H9 (cell line): ENCODE measurements at regions not wholly inside any gene's neighbourhood (a gene's known extent, or its start where the extent isn't known, plus 50 kb on each side); places are given as distances from the start of the nearest gene placed in this dataset.

ENCODE experiments used
- DNase-seq: peaks from one replicate; pipeline ENCODE4 v3.0.0-alpha.2; 2017
- H2AFZ ChIP-seq: one replicate; pipeline ENCODE4 v1.6.1; 2013; ENCODE audit warnings: mild to moderate bottlenecking, low read length, control low read depth, moderate library complexity
- H2AK5ac ChIP-seq: 2 replicates; pipeline ENCODE4 v1.6.1; 2013; ENCODE audit warnings: low read length, control low read depth, mixed read lengths; ENCODE audit not compliant: insufficient read length
- H2BK120ac ChIP-seq: one replicate; pipeline ENCODE4 v1.6.1; 2013; ENCODE audit warnings: low read depth, mild to moderate bottlenecking, low read length, control low read depth, inconsistent platforms; ENCODE audit not compliant: poor library complexity, severe bottlenecking
- H2BK12ac ChIP-seq: 2 replicates; pipeline ENCODE4 v1.6.1; 2013; ENCODE audit warnings: low read length, control low read depth, mixed read lengths, low read depth; ENCODE audit not compliant: insufficient read length
- H2BK15ac ChIP-seq: 2 replicates; pipeline ENCODE4 v1.6.1; 2013; ENCODE audit warnings: low read depth, low read length, control low read depth
- H2BK20ac ChIP-seq: one replicate; pipeline ENCODE4 v1.6.1; 2013; ENCODE audit warnings: low read depth, mild to moderate bottlenecking, low read length, control low read depth, inconsistent platforms; ENCODE audit not compliant: poor library complexity, severe bottlenecking
- H2BK5ac ChIP-seq: 2 replicates; pipeline ENCODE4 v1.6.1; 2013; ENCODE audit warnings: low read length, control low read depth, mixed read lengths; ENCODE audit not compliant: insufficient read length
- H3K14ac ChIP-seq: 2 replicates; pipeline ENCODE4 v1.6.1; 2013; ENCODE audit warnings: low read length, control low read depth; ENCODE audit not compliant: insufficient read depth
- H3K18ac ChIP-seq: 2 replicates; pipeline ENCODE4 v1.6.1; 2013; ENCODE audit warnings: low read depth, mild to moderate bottlenecking, mixed read lengths, low read length, control low read depth; ENCODE audit not compliant: insufficient read length
- H3K23ac ChIP-seq: 2 replicates; pipeline ENCODE4 v1.6.1; 2013; ENCODE audit warnings: low read length, control low read depth, mixed read lengths, low read depth; ENCODE audit not compliant: insufficient read length
- H3K23me2 ChIP-seq: 2 replicates; pipeline ENCODE4 v1.6.1; 2013; ENCODE audit warnings: low read depth, mild to moderate bottlenecking, mixed read lengths, low read length, control low read depth; ENCODE audit not compliant: insufficient read length, poor library complexity, severe bottlenecking
- H3K27ac ChIP-seq: 2 replicates; pipeline ENCODE4 v1.5.1; 2013; ENCODE audit warnings: low read length, control low read depth, mixed read lengths, low read depth; ENCODE audit not compliant: insufficient read length
- H3K27me3 ChIP-seq: 2 replicates; pipeline ENCODE4 v1.6.1; 2013; ENCODE audit warnings: low read length, control low read depth, inconsistent platforms; ENCODE audit not compliant: insufficient read depth
- H3K4ac ChIP-seq: 2 replicates; pipeline ENCODE4 v1.6.1; 2013; ENCODE audit warnings: low read depth, mild to moderate bottlenecking, control low read depth, inconsistent platforms, low read length, moderate library complexity
- H3K4me1 ChIP-seq: 2 replicates; pipeline ENCODE4 v1.6.1; 2013; ENCODE audit warnings: low read length, control low read depth, inconsistent platforms; ENCODE audit not compliant: insufficient read depth
- H3K4me2 ChIP-seq: 2 replicates; pipeline ENCODE4 v1.6.1; 2013; ENCODE audit warnings: low read length, control low read depth, mixed read lengths; ENCODE audit not compliant: insufficient read length, insufficient read depth
- H3K56ac ChIP-seq: 2 replicates; pipeline ENCODE4 v1.6.1; 2013; ENCODE audit warnings: low read depth, mild to moderate bottlenecking, mixed read lengths, low read length, control low read depth; ENCODE audit not compliant: insufficient read length
- H3K79me1 ChIP-seq: 2 replicates; pipeline ENCODE4 v1.6.1; 2013; ENCODE audit warnings: low read depth, mild to moderate bottlenecking, moderate library complexity, low read length, control low read depth, inconsistent platforms; ENCODE audit not compliant: insufficient read depth, poor library complexity, severe bottlenecking
- H3K79me2 ChIP-seq: 2 replicates; pipeline ENCODE4 v1.6.1; 2013; ENCODE audit warnings: low read length, control low read depth, inconsistent platforms; ENCODE audit not compliant: insufficient read depth
- H3K9ac ChIP-seq: 2 replicates; pipeline ENCODE4 v1.6.1; 2013; ENCODE audit warnings: low read length, control low read depth, mixed read lengths; ENCODE audit not compliant: insufficient read length; ENCODE audit errors: extremely low read depth
- H3K9me3 ChIP-seq: one replicate; pipeline ENCODE4 v1.6.1; 2013; ENCODE audit warnings: low read depth, low read length, inconsistent platforms; ENCODE audit not compliant: control insufficient read depth
- H3T11ph ChIP-seq: one replicate; pipeline ENCODE4 v1.6.1; 2013; ENCODE audit warnings: mild to moderate bottlenecking, low read length, control low read depth, inconsistent platforms
- H4K20me1 ChIP-seq: one replicate; pipeline ENCODE4 v1.6.1; 2013; ENCODE audit not compliant: control insufficient read depth, insufficient read length, insufficient read depth
- H4K5ac ChIP-seq: 2 replicates; pipeline ENCODE4 v1.6.1; 2013; ENCODE audit warnings: low read depth, mild to moderate bottlenecking, mixed read lengths, low read length, control low read depth; ENCODE audit not compliant: insufficient read length
- H4K8ac ChIP-seq: replicated peaks from 2 replicates; pipeline ENCODE4 v1.6.1; 2013; ENCODE audit warnings: low read length, control low read depth, mixed read lengths, low read depth; ENCODE audit not compliant: insufficient read length
- H4K91ac ChIP-seq: 2 replicates; pipeline ENCODE4 v1.6.1; 2013; ENCODE audit warnings: low read depth, mild to moderate bottlenecking, moderate library complexity, mixed read lengths, low read length, control low read depth; ENCODE audit not compliant: insufficient read length
- H3K27ac Mint-ChIP-seq, 3 experiments: 2 replicates in 2 of 3; 3 replicates in 1 of 3; pipeline ENCODE4 v1.8.0; 2020 to 2021; ENCODE audit warnings: mixed read lengths in 3 of 3, mild to moderate bottlenecking in 1 of 3, moderate library complexity in 1 of 3
- H3K27me3 Mint-ChIP-seq: 2 replicates; pipeline ENCODE4 v1.8.0; 2021; ENCODE audit warnings: low read depth, mild to moderate bottlenecking, moderate library complexity, mixed read lengths
- H3K36me3 Mint-ChIP-seq, 3 experiments: 2 replicates in 2 of 3; 3 replicates in 1 of 3; pipeline ENCODE4 v1.8.0; 2020 to 2021; ENCODE audit warnings: low read depth in 3 of 3, mixed read lengths in 3 of 3; ENCODE audit not compliant: insufficient read depth in 1 of 3
- H3K4me1 Mint-ChIP-seq, 2 experiments: 2 replicates each; pipeline ENCODE4 v1.8.0; 2020; ENCODE audit warnings: mixed read lengths in 2 of 2
- H3K4me3 Mint-ChIP-seq, 2 experiments: 2 replicates in 1 of 2; 3 replicates in 1 of 2; pipeline ENCODE4 v1.8.0; 2020 to 2021; ENCODE audit warnings: mild to moderate bottlenecking in 2 of 2, mixed read lengths in 2 of 2, moderate library complexity in 1 of 2
- H3K9me3 Mint-ChIP-seq, 2 experiments: 2 replicates in 1 of 2; 3 replicates in 1 of 2; pipeline ENCODE4 v1.8.0; 2020; ENCODE audit warnings: mild to moderate bottlenecking in 2 of 2, mixed read lengths in 2 of 2, moderate library complexity in 1 of 2
- TF ChIP-seq, protein P1 (sequence below): fragments of 200-600 bp; sonication (generic); conservative IDR thresholded peaks from 3 replicates; pipeline ENCODE4 v1.8.0; 2021; ENCODE audit warnings: antibody characterized with exemption, mild to moderate bottlenecking

DNA sequence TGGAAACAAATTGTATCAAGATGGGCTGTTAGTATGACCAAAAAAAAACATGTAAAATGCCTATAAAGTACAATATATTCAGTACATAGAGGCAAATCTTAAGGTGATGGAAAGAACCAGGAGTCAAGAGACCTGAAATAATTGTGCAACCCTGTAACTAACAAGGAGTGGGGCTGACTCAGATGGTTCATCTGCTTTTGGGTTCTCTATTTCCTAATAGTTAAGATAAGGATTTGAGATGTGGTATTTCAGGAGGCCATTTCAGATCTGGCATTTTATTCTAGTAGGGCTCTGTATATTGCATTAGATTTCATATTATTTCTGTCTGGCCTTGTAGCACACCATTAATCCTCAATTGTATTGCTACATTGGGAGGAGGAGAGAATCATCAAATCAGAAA lies 268.4 kb downstream of the HS3ST1 start:
- TF ChIP-seq, protein P1, sequence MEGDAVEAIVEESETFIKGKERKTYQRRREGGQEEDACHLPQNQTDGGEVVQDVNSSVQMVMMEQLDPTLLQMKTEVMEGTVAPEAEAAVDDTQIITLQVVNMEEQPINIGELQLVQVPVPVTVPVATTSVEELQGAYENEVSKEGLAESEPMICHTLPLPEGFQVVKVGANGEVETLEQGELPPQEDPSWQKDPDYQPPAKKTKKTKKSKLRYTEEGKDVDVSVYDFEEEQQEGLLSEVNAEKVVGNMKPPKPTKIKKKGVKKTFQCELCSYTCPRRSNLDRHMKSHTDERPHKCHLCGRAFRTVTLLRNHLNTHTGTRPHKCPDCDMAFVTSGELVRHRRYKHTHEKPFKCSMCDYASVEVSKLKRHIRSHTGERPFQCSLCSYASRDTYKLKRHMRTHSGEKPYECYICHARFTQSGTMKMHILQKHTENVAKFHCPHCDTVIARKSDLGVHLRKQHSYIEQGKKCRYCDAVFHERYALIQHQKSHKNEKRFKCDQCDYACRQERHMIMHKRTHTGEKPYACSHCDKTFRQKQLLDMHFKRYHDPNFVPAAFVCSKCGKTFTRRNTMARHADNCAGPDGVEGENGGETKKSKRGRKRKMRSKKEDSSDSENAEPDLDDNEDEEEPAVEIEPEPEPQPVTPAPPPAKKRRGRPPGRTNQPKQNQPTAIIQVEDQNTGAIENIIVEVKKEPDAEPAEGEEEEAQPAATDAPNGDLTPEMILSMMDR, result no peak
- Histone ChIP-seq H3K23ac (no peak overlapping the region), H3K14ac (no peak overlapping the region), H3K18ac (no peak overlapping the region), H3K56ac (no peak overlapping the region), H3K27me3 (no peaks in the 10 kb centered on the region), H2BK12ac (no peak overlapping the region), H3K4ac (no peak overlapping the region), H3K27ac (no peak overlapping the region), H3K79me2 (no peaks in the 10 kb centered on the region), H4K91ac (no peak overlapping the region), H3T11ph (no peak overlapping the region), H2BK5ac (no peak overlapping the region), H4K5ac (no peak overlapping the region), H3K4me1 (peaks cover 2% of the 10 kb centered on the region; the same call in 1 of the 2 replicates), H2BK20ac (no peak overlapping the region), H2AK5ac (no peak overlapping the region), H4K20me1 (no peaks in the 10 kb centered on the region), H3K79me1 (no peaks in the 10 kb centered on the region), H2BK120ac (no peak overlapping the region), H3K23me2 (no peaks in the 10 kb centered on the region), H3K9me3 (no peaks in the 10 kb centered on the region), H2AFZ (no peak overlapping the region), H3K9ac (no peak overlapping the region), H3K4me2 (no peak overlapping the region), H2BK15ac (no peak overlapping the region), H4K8ac (no peak overlapping the region)
- Mint-ChIP-seq H3K36me3 (peaks cover 0 to 3% (median 0%) of the 10 kb centered on the region in 3 experiments; a peak in 1 of 7 replicates), H3K27me3 (no peaks in the 10 kb centered on the region), H3K27ac (no peak overlapping the region), H3K9me3 (no peaks in the 10 kb centered on the region), H3K4me1 (peaks cover 8 to 9% of the 10 kb centered on the region in 2 experiments), H3K4me3 (no peak overlapping the region)
- no peak for DNase-seq
